ENCODE measurements at regions not wholly inside any gene's neighbourhood (a gene's known extent, or its start where the extent isn't known, plus 50 kb on each side); places are given as distances from the start of the nearest gene placed in this dataset.

- Histone ChIP-seq H3K36me3 (ENCODE audit: control insufficient read depth, insufficient read depth, low read length) (no peaks in the 10 kb centered on the region), H3K4me3 (replicated peaks; ENCODE audit: low read depth, low read length) (no peak overlapping the region), H3K27me3 (replicated peaks; ENCODE audit: control insufficient read depth, insufficient read depth, low read length) (no peaks in the 10 kb centered on the region)
- no peak for TF ChIP-seq CTCF (IDR thresholded peaks at IDR 0.05; ENCODE audit: insufficient read depth, low read length, poor library complexity, severe bottlenecking)
- no peak for DNase-seq (ENCODE audit: extremely low read depth, insufficient read length)
These were observed 2494.2 kb upstream of the PCDH20 start for GRCh38 chr13:63909726-63910375.

GRCh38 chr13:63902141-63902540 lies 2486.5 kb upstream of the PCDH20 start:
- DNase-seq (ENCODE audit: extremely low read depth, insufficient read length) = no peak
- Histone ChIP-seq H3K4me3 (replicated peaks; ENCODE audit: low read depth, low read length) (no peak overlapping the region), H3K36me3 (ENCODE audit: control insufficient read depth, insufficient read depth, low read length) (no peaks in the 10 kb centered on the region), H3K27me3 (replicated peaks; ENCODE audit: control insufficient read depth, insufficient read depth, low read length) (no peaks in the 10 kb centered on the region)
- no peak for TF ChIP-seq CTCF (IDR thresholded peaks at IDR 0.05; ENCODE audit: insufficient read depth, low read length, poor library complexity, severe bottlenecking)

GRCh38 chr13:63901630-63902029 lies 2486.0 kb upstream of the PCDH20 start:
- H3K27me3 ChIP-seq (replicated peaks; ENCODE audit: control insufficient read depth, insufficient read depth, low read length) = no peaks in the 10 kb centered on the region
- no peak for TF ChIP-seq CTCF (IDR thresholded peaks at IDR 0.05; ENCODE audit: insufficient read depth, low read length, poor library complexity, severe bottlenecking)
- H3K36me3 ChIP-seq (ENCODE audit: control insufficient read depth, insufficient read depth, low read length) = no peaks in the 10 kb centered on the region
- DNase-seq (ENCODE audit: extremely low read depth, insufficient read length) = no peak
- no peak overlapping the region for H3K4me3 ChIP-seq (replicated peaks; ENCODE audit: low read depth, low read length)

- Histone ChIP-seq H3K4me3 (replicated peaks; ENCODE audit: low read depth, low read length) (no peak overlapping the region), H3K27me3 (replicated peaks; ENCODE audit: control insufficient read depth, insufficient read depth, low read length) (no peaks in the 10 kb centered on the region), H3K36me3 (ENCODE audit: control insufficient read depth, insufficient read depth, low read length) (no peaks in the 10 kb centered on the region)
- no peak for DNase-seq (ENCODE audit: extremely low read depth, insufficient read length)
- TF ChIP-seq CTCF (IDR thresholded peaks at IDR 0.05; ENCODE audit: insufficient read depth, low read length, poor library complexity, severe bottlenecking) = no peak
These were observed 2484.8 kb upstream of the PCDH20 start for GRCh38 chr13:63900406-63900805.

DNA sequence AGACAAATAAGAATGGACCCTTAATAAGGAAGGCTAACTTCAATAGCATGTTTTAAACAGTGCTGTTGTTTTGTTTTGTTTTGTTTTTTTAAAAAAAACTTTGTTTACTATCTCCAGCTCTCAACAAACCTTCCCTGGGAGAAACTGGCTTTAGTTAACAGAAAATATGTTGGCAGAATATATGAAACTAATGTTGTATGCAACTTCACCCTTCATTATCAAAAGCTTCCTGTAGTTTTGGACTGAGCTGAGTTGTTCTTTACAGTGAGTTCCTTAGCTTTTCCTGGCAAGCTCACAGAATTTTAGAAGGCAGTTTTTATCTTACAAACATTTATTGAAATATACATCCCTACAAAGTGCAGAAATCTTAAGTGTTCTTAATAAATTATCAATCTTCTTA lies 2480.7 kb upstream of the PCDH20 start:
- no peak for TF ChIP-seq CTCF (IDR thresholded peaks at IDR 0.05; ENCODE audit: insufficient read depth, low read length, poor library complexity, severe bottlenecking)
- no peak overlapping the region for H3K4me3 ChIP-seq (replicated peaks; ENCODE audit: low read depth, low read length)
- no peaks in the 10 kb centered on the region for H3K27me3 ChIP-seq (replicated peaks; ENCODE audit: control insufficient read depth, insufficient read depth, low read length)
- no peak for DNase-seq (ENCODE audit: extremely low read depth, insufficient read length)
- no peaks in the 10 kb centered on the region for H3K36me3 ChIP-seq (ENCODE audit: control insufficient read depth, insufficient read depth, low read length)

DNA sequence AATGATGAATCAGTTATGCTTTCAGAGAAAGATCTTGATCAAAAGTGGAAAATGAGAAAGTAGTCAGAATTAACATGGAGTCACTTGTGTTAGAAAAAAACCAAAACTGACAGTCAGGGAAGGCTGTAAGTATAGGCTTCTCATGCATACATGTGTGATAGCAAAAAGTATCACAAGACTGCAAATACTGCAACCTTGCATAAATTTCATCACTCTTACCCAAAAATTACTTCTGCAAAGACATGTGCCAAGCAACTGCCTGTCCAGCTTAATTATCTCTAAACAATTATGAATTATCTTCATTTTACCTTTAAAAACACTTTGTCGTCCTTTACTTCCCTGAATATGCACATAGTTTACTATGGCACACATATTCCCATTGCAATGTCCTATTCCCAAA lies 2466.4 kb upstream of the PCDH20 start:
- no peak for DNase-seq (ENCODE audit: extremely low read depth, insufficient read length)
- no peaks in the 10 kb centered on the region for H3K27me3 ChIP-seq (replicated peaks; ENCODE audit: control insufficient read depth, insufficient read depth, low read length)
- H3K36me3 ChIP-seq (ENCODE audit: control insufficient read depth, insufficient read depth, low read length) = no peaks in the 10 kb centered on the region
- H3K4me3 ChIP-seq (replicated peaks; ENCODE audit: low read depth, low read length) = no peak overlapping the region
- TF ChIP-seq CTCF (IDR thresholded peaks at IDR 0.05; ENCODE audit: insufficient read depth, low read length, poor library complexity, severe bottlenecking) = no peak
